HG03280 (cell line): ENCODE measurements at regions not wholly inside any gene's neighbourhood (a gene's known extent, or its start where the extent isn't known, plus 50 kb on each side); places are given as distances from the start of the nearest gene placed in this dataset.

Experiments used
- ATAC-seq: cut with Tn5 transposase; IDR thresholded peaks from one replicate; pipeline ENCODE4 v1.9.1; 2021; ENCODE audit warnings: mild to moderate bottlenecking, moderate library complexity; ENCODE audit not compliant: unreplicated experiment

GRCh38 chr7:131233193-131233592 lies 94.5 kb upstream of the MKLN1 start:
- no peak for ATAC-seq

- ATAC-seq: no peak
Observed at GRCh38 chr7:131234719-131235488, 92.8 kb upstream of the MKLN1 start.

- no peak for ATAC-seq
Observed at GRCh38 chr7:131235489-131236317, 92.0 kb upstream of the MKLN1 start.

- ATAC-seq: no peak
Observed at GRCh38 chr7:131236318-131236672, 91.4 kb upstream of the MKLN1 start.

GRCh38 chr7:131238347-131238931 lies 89.2 kb upstream of the MKLN1 start:
- ATAC-seq: no peak

GRCh38 chr7:131241386-131241785 lies 86.3 kb upstream of the MKLN1 start:
- ATAC-seq: no peak

- no peak for ATAC-seq
Observed at GRCh38 chr7:131242123-131242650, 85.5 kb upstream of the MKLN1 start.

GRCh38 chr7:131244259-131244852 lies 83.3 kb upstream of the MKLN1 start:
- no peak for ATAC-seq

- ATAC-seq: no peak
Observed at GRCh38 chr7:131249003-131249402, 78.7 kb upstream of the MKLN1 start.

GRCh38 chr7:131249483-131249882 lies 78.2 kb upstream of the MKLN1 start:
- no peak for ATAC-seq

- no peak for ATAC-seq
Observed at GRCh38 chr7:131250331-131250730, 77.3 kb upstream of the MKLN1 start.

- no peak for ATAC-seq
Observed at GRCh38 chr7:131251371-131251770, 76.3 kb upstream of the MKLN1 start.

- no peak for ATAC-seq
Observed at GRCh38 chr7:131252976-131253375, 74.7 kb upstream of the MKLN1 start.

- ATAC-seq: no peak
Observed at GRCh38 chr7:131254211-131254610, 73.5 kb upstream of the MKLN1 start.

GRCh38 chr7:131255242-131255641 lies 72.4 kb upstream of the MKLN1 start:
- no peak for ATAC-seq

GRCh38 chr7:131261476-131261994 lies 66.1 kb upstream of the MKLN1 start:
- no peak for ATAC-seq

GRCh38 chr7:131265227-131265626 lies 62.4 kb upstream of the MKLN1 start:
- no peak for ATAC-seq

GRCh38 chr7:131267631-131268030 lies 60.0 kb upstream of the MKLN1 start:
- ATAC-seq: no peak

- ATAC-seq: no peak
Observed at GRCh38 chr7:131268906-131269305, 58.8 kb upstream of the MKLN1 start.

GRCh38 chr7:131272086-131272485 lies 55.6 kb upstream of the MKLN1 start:
- no peak for ATAC-seq

- ATAC-seq: no peak
Observed at GRCh38 chr7:131274986-131275385, 52.7 kb upstream of the MKLN1 start.
